HG03064 (cell line): ENCODE measurements at regions not wholly inside any gene's neighbourhood (a gene's known extent, or its start where the extent isn't known, plus 50 kb on each side); places are given as distances from the start of the nearest gene placed in this dataset.

Source experiments
- ATAC-seq: cut with Tn5 transposase; IDR thresholded peaks from one replicate; pipeline ENCODE4 v1.9.1; 2021; ENCODE audit warnings: low read depth; ENCODE audit not compliant: unreplicated experiment

DNA sequence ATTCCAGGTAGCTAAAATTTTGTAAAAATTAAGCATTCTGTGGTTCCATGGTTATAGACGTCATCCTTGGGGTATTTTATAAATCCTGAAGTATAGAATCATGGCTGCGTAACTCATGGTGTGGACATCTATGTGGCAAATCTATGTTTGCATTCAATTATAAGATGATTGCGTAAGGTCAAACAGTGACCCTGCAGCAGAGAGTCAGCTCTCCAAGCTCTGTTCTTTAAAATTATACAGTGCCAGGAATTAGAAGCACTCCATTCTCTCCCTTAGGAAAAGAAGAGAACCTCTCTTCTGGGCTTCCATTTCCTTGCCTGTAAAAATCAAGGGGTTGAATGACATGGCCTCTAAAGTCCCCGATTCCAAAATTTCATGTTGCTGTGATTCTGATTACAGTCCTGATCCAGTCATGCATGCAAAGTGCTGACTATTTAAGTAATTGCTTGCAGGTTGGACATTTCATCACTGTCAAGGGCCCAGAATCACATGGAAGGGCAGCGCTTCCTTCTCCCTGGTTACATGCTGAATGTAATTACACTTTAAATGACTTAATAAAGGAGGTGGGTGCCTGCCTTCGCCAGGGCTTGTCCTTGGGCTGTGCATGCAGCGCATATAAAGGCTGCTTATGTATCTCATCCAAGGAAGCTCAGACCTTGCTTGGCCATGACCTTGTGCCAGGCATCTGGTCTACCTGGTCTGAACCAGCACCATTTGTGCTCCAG is 550.7 kb downstream of the TYW1 start:
- ATAC-seq: no peak

DNA sequence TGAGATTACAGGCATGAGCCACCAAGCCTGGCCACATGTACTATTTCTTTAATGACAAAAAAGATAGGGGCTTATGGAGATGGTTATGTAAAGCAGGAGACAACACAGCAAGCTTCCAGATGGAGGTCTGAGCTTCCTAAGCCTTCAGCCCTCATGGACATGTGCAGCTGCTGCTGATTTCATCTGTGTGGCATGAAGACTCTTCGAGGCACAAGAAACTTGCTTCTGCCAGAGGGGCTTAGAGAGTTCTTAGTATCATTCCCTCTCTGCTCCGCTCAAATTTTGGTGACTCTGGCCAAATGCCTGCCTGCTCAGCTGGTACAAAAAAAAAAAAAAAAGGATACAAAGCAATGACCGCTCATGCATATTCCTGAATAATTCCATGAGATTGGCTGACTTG is 552.5 kb downstream of the TYW1 start:
- no peak for ATAC-seq

DNA sequence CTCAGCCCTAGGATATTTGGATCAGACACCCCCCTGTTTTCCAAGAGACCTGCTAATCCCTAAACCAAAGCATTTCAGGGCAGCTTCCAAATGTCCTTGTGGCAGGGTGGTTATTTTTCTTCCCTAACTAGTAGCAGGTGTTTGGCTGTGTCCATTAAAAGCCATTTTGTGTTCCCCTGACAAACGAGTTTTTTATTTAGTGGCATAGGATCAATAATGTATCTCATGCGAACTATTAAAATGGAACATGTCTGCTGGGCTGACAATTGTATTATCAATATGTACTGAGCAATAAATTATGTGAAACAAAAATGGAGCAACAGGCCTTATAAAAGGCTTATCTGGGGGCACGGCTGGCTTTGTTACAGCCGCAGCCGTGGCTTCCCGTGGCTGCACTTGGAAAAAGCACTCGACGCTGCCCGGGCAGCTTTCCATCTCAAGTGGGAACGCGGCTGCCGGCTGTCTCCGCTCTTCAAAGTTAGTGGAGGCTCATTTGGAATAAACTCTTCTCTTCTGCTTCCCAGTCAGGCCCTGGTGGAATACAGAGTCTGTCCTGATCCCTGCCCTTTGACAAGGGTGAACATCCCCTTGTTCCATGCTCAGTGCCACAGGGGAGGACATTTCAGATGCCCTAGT is 554.3 kb downstream of the TYW1 start:
- no peak for ATAC-seq

DNA sequence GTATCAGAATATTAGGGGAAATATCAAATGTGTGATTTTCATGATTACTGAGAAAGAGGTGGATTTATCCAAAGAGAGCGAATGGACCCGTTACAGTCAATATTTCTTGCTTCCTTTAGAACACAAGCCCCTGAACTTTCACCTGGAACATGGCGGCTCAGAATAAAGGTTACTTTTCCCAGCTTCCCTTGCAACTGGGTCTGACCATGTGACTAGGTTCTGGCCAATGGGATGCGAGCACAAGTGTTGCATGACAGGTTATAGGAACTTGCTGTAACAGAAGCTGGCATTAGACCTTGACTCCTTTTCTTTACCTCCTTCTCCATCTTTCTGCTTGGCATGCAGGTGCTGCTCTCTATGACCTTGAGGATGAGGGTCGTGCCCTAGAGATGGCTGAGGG is 556.1 kb downstream of the TYW1 start:
- ATAC-seq: no peak

DNA sequence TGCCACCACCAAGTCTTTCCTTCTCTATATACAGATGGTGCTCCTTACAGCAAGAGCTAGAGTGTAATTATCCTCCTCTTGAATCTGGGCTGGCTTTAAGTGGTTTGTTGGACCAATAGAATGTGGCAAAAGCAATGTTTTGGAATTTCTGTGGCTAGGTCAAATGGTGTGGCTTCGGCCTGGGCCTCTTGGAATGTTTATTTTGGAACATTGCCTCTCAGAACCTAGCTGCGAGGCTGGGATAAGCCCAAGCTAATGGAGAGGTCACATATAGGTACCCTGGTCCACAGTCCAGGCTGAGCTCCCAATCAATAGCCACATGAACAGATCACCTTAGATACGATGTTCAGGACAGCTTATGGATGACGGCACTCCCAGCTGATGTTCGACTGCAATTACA is 556.7 kb downstream of the TYW1 start:
- ATAC-seq: no peak

DNA sequence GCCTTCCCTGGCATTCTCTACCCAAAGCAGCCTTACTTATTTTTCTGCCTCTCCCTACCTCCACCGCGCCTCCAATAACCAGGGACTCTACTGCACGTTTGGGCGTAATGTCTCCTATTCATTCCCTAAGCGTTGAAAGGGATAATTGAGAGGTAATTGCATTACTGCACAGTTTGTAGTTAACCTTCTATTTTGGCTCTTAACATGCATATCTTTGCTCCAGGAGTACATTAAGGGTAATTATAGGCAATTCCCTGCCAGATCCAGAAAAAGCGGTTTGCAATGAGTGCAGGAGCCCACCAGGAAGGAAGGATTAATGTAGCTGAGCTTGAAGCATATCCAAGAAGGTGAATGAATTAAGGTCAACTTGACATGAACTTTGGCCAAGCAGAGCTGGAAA is 558.4 kb downstream of the TYW1 start:
- no peak for ATAC-seq

DNA sequence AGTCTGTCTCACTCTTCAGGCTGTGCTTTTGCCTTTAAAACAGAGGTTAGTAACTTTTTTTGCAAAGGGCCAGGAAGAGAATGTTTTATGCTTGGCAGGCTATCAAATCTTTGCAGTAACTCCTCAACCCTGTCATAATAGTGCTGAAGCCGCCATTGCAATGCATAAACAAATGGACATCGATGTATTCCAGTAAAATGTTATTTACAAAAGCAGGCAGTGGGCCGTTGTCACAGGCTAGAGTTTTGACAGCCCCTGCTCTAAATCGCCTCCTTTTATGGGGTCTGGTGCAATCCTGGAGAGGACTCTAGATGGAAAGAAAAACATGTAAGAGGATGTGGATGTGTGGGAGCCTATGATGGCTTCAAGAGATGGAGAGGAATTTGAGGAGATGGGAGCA is 568.3 kb downstream of the TYW1 start:
- ATAC-seq: no peak

DNA sequence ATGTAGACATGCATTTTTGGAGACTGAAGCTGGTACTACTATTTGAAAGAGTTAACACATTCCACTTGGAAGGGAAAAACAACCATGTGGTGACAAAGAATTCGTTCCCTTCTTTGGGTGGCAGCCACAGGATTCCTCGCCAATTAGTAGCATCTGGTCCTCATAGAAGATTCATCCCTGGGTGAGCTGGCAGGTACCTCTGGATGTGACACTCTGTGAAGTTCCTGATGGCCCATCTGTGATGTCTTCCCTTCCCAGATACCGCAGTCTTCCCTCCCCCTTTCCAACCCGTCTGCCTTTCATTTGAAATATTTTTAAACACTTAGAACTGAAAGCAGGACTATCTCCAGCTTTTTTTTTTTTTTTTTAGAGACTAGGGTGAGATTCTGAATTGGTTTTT is 569.5 kb downstream of the TYW1 start:
- ATAC-seq: no peak

DNA sequence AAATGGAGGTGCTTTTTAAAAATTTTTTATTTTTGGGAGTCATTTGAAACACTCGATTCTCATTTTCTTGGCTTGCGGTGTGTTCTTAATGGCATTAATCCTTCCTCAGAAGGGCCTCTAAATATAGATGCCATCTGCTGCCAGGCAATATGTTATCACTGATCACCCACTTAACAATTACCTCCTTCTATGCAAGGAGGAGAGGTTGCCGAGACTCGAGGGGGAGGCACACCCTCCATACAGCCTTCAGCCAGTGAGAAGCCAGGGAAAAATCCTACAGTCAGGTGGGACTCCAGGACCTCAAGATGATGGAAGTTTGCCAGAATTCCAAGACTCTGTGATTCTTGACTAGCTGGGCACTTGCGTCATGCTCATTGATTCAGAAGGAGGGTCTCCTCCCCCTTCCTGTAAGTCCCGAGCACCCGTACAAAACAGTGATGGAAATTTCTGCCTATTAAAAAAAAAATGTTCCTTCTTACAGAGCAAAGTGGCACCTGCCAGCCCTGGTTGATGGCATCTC is 574.5 kb downstream of the TYW1 start:
- ATAC-seq: no peak

DNA sequence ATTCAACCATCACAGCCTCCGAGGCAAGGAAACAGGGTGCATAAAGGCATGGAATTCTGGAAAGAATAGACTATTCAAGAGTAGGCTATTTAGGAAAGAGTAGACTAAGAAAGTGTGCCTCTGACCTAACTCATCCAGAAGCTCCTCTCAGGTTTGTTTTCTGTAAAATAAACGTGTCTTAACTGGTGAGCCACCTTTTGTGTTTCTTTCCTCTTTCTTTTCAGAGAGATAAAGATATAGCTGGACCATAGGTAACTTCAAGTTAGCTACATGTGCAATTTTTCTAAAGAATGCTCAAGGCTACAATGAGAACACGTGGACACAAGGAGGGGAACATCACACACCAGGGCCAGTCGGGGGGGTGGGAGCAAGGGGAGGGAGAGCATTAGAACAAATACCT is 577.0 kb downstream of the TYW1 start:
- ATAC-seq: no peak

DNA sequence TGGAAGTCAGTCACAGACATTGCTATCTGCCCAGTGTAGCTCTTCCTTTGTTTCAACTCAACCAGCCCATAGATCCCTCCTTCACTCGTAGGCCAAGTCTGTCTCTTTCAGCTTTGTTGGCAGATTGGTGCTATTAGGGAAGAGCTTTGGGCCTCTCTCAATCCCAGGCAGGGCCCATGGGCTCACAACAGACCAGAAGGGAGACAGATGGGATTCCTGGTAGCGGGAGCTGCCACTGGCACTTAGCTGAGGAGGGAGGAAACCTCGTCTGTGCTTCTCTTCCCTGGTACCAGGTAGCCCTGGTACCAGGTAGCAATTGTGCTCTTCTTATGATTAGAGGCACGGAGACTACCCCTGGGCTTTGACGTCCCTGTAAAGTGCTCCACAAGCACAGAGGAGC is 592.0 kb downstream of the TYW1 start:
- ATAC-seq: no peak

DNA sequence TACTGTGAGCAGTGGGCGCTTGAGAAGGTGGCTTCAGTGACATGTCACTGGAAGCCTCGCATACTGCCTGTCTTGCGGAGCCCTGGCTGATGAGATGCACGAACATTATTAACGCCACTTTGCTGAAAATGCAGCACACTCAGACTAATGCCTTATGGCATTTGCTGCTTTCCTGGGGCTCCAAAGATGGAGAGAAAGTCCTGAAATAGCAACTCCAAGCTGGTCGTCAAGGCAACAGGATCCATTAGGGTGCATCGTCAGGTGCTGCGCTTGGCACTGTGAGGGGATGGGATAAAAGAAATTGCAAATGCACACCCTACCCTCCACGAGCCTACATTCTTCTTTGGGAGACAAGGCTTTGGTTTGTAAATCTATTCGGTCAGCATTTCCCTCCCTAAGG is 592.5 kb downstream of the TYW1 start:
- ATAC-seq: no peak

DNA sequence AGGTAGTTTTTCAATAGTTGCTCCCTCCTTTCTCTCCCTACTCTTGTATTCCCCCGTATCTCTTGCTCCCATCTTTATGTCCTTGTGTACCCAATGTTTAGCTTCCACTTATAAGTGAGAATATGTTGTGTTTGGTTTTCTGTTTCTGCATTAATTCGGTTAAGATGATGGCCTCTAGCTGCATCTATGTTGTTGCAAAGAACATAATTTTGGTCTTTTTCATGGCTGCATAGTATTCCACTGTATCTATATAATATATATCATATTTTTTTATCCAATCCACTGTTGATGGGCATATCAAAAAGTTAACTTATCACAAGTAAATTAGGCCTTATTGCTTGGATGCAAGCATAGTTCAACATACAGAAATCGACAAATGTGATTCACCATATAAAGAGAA is 594.0 kb downstream of the TYW1 start:
- no peak for ATAC-seq

DNA sequence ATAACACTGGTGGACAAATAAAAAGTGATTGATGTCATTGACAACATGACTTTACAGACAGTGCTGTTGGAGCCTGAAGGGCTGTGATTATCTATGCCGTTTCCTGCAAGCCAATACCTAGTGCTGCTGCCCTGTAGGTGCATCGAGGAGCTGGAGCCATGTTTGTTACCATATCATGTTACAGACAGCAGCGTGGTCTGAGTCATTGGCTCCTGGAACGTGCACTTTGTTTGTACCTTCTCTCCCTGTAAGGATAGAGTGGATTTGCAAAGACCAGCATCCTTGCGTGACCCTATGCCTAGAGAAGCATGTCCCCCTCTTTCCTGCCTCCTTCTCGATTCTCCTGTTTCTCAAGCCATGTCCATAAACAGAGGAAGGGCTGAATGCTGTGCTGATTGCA is 597.2 kb downstream of the TYW1 start:
- no peak for ATAC-seq

DNA sequence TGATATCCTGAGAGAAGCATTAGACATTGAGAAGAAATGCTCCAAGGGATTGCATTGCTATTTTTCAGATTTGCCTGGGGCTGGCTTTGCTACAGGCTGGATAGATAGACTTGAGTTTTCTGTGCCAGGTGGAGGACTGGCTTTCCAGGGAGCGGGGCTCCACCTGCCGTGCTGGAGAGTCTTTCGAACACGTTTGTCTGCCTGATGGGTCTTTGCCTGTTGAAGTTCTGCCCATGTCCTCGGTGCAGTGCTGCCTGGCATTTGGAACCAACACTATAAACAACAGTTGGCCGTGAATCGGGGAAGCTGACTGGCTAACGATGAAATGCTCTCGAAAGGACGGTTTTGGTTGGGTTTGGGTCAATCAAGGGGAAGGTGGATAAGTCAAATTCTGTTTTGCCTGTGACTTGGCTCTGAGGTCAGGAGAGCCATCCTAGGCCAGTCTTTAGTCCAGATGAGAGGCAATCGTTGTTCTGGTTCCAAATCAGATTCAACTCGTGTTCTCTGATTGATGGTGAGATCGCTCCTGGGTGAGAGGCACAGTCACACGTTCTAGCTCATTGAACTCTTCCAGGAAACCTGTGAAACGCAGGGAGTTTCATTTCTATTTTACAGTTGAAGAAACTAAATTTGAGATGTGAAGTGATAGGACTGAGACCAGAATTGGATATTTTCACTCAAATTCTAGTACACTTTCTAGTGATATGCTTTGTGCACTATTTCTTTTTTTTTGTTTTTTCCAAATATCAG is 599.0 kb downstream of the TYW1 start:
- no peak for ATAC-seq

DNA sequence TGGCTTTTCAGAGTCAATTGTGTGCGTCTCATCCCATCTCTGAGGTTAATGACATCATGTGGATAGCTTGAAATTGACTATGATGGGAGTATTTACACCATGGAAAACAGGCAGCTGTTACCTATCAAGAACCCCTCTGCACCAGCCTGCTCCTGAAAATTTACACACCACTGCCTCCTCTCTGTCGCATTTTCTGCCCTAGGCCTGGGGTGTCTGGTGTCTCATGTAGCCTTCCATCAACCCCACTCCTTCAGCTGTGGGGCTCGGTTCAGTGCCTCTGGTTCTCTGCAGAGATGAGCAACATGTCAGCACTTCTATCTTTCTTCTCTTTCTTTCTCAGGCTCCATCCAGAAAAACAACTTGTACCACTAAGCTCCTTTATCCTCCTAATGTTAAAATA is 600.5 kb downstream of the TYW1 start:
- ATAC-seq: no peak

DNA sequence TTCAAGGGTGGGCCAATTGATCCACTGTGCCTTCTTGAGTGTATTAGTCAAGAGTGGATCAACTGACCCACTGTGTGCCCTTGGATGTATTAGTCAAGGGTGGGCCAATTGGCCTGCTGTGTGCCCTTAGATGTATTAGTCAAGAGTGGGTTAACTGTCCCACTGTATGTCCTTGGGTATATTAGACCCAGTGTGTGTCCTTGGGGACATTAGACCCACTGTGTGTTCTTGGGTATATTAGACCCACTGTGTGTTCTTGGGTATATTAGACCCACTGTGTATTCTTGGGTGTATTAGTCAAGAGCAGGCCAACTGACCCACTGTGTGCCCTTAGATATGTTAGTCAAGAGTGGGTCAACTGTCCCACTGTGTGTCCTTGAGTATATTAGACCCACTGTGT is 601.8 kb downstream of the TYW1 start:
- no peak for ATAC-seq

DNA sequence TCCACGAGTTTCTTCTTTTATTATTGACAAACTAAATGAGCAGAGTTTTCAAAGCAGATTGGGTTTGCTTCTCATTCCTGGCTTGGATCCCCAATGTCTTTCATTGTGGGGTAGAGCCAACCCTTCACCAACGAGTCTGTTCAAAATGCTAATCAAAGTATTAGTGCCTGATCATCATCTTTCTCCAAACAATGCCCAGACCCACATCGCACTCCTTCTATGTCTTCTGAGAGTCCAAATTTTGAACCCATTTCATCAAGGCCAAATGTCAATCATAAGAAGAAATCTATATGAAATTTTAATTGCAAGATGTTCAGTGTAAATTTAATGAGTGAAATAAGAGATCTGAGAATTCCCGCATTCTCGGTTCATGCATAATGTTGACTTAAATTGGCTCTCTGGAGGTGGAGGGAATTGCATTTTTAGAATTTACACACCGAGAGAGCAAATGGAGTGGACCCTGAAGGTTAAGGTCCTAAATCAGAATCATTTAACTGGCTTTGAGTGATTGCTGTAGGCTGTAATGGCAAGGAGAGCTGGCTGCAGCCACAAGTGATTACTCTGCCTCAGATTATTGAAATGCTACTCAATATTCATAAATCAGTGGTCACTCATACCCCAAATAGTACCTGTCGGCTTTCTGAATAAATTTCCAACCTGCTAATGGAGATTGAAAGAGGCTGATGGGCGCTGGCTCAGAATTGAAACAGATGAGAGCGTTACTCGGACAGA is 602.9 kb downstream of the TYW1 start:
- ATAC-seq: no peak

DNA sequence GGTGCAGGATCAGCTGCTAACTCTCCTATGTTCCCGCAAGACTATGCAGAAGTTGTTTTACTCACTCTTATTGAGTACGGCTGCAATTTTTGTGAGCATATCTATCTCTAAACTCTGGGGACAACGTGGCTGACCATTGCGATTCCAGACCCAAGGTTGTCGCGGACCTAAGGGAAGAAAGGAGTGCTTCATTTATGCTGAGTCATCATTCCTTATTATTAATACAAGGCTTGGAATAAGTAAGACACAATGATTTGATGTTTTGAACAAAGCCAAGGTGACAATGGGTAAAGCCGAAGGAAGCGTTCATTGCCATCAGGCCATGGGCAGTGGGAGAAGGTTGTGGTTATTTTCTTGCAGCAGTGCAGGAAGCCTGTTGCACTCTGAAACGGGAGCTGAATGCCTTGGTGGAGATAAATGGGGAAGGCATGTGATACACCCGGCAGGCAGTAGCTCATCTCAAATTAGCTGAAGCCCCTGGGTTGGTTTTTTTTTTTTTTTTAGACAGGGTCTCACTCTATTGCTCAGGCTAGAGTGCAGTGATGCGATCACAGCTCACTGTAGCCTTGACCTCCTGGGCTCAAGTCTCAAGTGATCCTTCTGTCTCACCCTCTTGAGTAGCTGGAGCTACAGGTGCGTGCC is 605.7 kb downstream of the TYW1 start:
- no peak for ATAC-seq
